H9 (cell line): ENCODE measurements at regions not wholly inside any gene's neighbourhood (a gene's known extent, or its start where the extent isn't known, plus 50 kb on each side); places are given as distances from the start of the nearest gene placed in this dataset.

Experiments
- DNase-seq: peaks from one replicate; pipeline ENCODE4 v3.0.0-alpha.2; 2017
- H2AFZ ChIP-seq: one replicate; pipeline ENCODE4 v1.6.1; 2013; ENCODE audit warnings: mild to moderate bottlenecking, low read length, control low read depth, moderate library complexity
- H2AK5ac ChIP-seq: 2 replicates; pipeline ENCODE4 v1.6.1; 2013; ENCODE audit warnings: low read length, control low read depth, mixed read lengths; ENCODE audit not compliant: insufficient read length
- H2BK120ac ChIP-seq: one replicate; pipeline ENCODE4 v1.6.1; 2013; ENCODE audit warnings: low read depth, mild to moderate bottlenecking, low read length, control low read depth, inconsistent platforms; ENCODE audit not compliant: poor library complexity, severe bottlenecking
- H2BK12ac ChIP-seq: 2 replicates; pipeline ENCODE4 v1.6.1; 2013; ENCODE audit warnings: low read length, control low read depth, mixed read lengths, low read depth; ENCODE audit not compliant: insufficient read length
- H2BK15ac ChIP-seq: 2 replicates; pipeline ENCODE4 v1.6.1; 2013; ENCODE audit warnings: low read depth, low read length, control low read depth
- H2BK20ac ChIP-seq: one replicate; pipeline ENCODE4 v1.6.1; 2013; ENCODE audit warnings: low read depth, mild to moderate bottlenecking, low read length, control low read depth, inconsistent platforms; ENCODE audit not compliant: poor library complexity, severe bottlenecking
- H2BK5ac ChIP-seq: 2 replicates; pipeline ENCODE4 v1.6.1; 2013; ENCODE audit warnings: low read length, control low read depth, mixed read lengths; ENCODE audit not compliant: insufficient read length
- H3K14ac ChIP-seq: 2 replicates; pipeline ENCODE4 v1.6.1; 2013; ENCODE audit warnings: low read length, control low read depth; ENCODE audit not compliant: insufficient read depth
- H3K18ac ChIP-seq: 2 replicates; pipeline ENCODE4 v1.6.1; 2013; ENCODE audit warnings: low read depth, mild to moderate bottlenecking, mixed read lengths, low read length, control low read depth; ENCODE audit not compliant: insufficient read length
- H3K23ac ChIP-seq: 2 replicates; pipeline ENCODE4 v1.6.1; 2013; ENCODE audit warnings: low read length, control low read depth, mixed read lengths, low read depth; ENCODE audit not compliant: insufficient read length
- H3K23me2 ChIP-seq: 2 replicates; pipeline ENCODE4 v1.6.1; 2013; ENCODE audit warnings: low read depth, mild to moderate bottlenecking, mixed read lengths, low read length, control low read depth; ENCODE audit not compliant: insufficient read length, poor library complexity, severe bottlenecking
- H3K27ac ChIP-seq: 2 replicates; pipeline ENCODE4 v1.5.1; 2013; ENCODE audit warnings: low read length, control low read depth, mixed read lengths, low read depth; ENCODE audit not compliant: insufficient read length
- H3K27me3 ChIP-seq: 2 replicates; pipeline ENCODE4 v1.6.1; 2013; ENCODE audit warnings: low read length, control low read depth, inconsistent platforms; ENCODE audit not compliant: insufficient read depth
- H3K4ac ChIP-seq: 2 replicates; pipeline ENCODE4 v1.6.1; 2013; ENCODE audit warnings: low read depth, mild to moderate bottlenecking, control low read depth, inconsistent platforms, low read length, moderate library complexity
- H3K4me1 ChIP-seq: 2 replicates; pipeline ENCODE4 v1.6.1; 2013; ENCODE audit warnings: low read length, control low read depth, inconsistent platforms; ENCODE audit not compliant: insufficient read depth
- H3K4me2 ChIP-seq: 2 replicates; pipeline ENCODE4 v1.6.1; 2013; ENCODE audit warnings: low read length, control low read depth, mixed read lengths; ENCODE audit not compliant: insufficient read length, insufficient read depth
- H3K56ac ChIP-seq: 2 replicates; pipeline ENCODE4 v1.6.1; 2013; ENCODE audit warnings: low read depth, mild to moderate bottlenecking, mixed read lengths, low read length, control low read depth; ENCODE audit not compliant: insufficient read length
- H3K79me1 ChIP-seq: 2 replicates; pipeline ENCODE4 v1.6.1; 2013; ENCODE audit warnings: low read depth, mild to moderate bottlenecking, moderate library complexity, low read length, control low read depth, inconsistent platforms; ENCODE audit not compliant: insufficient read depth, poor library complexity, severe bottlenecking
- H3K79me2 ChIP-seq: 2 replicates; pipeline ENCODE4 v1.6.1; 2013; ENCODE audit warnings: low read length, control low read depth, inconsistent platforms; ENCODE audit not compliant: insufficient read depth
- H3K9ac ChIP-seq: 2 replicates; pipeline ENCODE4 v1.6.1; 2013; ENCODE audit warnings: low read length, control low read depth, mixed read lengths; ENCODE audit not compliant: insufficient read length; ENCODE audit errors: extremely low read depth
- H3K9me3 ChIP-seq: one replicate; pipeline ENCODE4 v1.6.1; 2013; ENCODE audit warnings: low read depth, low read length, inconsistent platforms; ENCODE audit not compliant: control insufficient read depth
- H3T11ph ChIP-seq: one replicate; pipeline ENCODE4 v1.6.1; 2013; ENCODE audit warnings: mild to moderate bottlenecking, low read length, control low read depth, inconsistent platforms
- H4K20me1 ChIP-seq: one replicate; pipeline ENCODE4 v1.6.1; 2013; ENCODE audit not compliant: control insufficient read depth, insufficient read length, insufficient read depth
- H4K5ac ChIP-seq: 2 replicates; pipeline ENCODE4 v1.6.1; 2013; ENCODE audit warnings: low read depth, mild to moderate bottlenecking, mixed read lengths, low read length, control low read depth; ENCODE audit not compliant: insufficient read length
- H4K8ac ChIP-seq: replicated peaks from 2 replicates; pipeline ENCODE4 v1.6.1; 2013; ENCODE audit warnings: low read length, control low read depth, mixed read lengths, low read depth; ENCODE audit not compliant: insufficient read length
- H4K91ac ChIP-seq: 2 replicates; pipeline ENCODE4 v1.6.1; 2013; ENCODE audit warnings: low read depth, mild to moderate bottlenecking, moderate library complexity, mixed read lengths, low read length, control low read depth; ENCODE audit not compliant: insufficient read length
- H3K27ac Mint-ChIP-seq, 3 experiments: 2 replicates in 2 of 3; 3 replicates in 1 of 3; pipeline ENCODE4 v1.8.0; 2020 to 2021; ENCODE audit warnings: mixed read lengths in 3 of 3, mild to moderate bottlenecking in 1 of 3, moderate library complexity in 1 of 3
- H3K27me3 Mint-ChIP-seq: 2 replicates; pipeline ENCODE4 v1.8.0; 2021; ENCODE audit warnings: low read depth, mild to moderate bottlenecking, moderate library complexity, mixed read lengths
- H3K36me3 Mint-ChIP-seq, 3 experiments: 2 replicates in 2 of 3; 3 replicates in 1 of 3; pipeline ENCODE4 v1.8.0; 2020 to 2021; ENCODE audit warnings: low read depth in 3 of 3, mixed read lengths in 3 of 3; ENCODE audit not compliant: insufficient read depth in 1 of 3
- H3K4me1 Mint-ChIP-seq, 2 experiments: 2 replicates each; pipeline ENCODE4 v1.8.0; 2020; ENCODE audit warnings: mixed read lengths in 2 of 2
- H3K4me3 Mint-ChIP-seq, 2 experiments: 2 replicates in 1 of 2; 3 replicates in 1 of 2; pipeline ENCODE4 v1.8.0; 2020 to 2021; ENCODE audit warnings: mild to moderate bottlenecking in 2 of 2, mixed read lengths in 2 of 2, moderate library complexity in 1 of 2
- H3K9me3 Mint-ChIP-seq, 2 experiments: 2 replicates in 1 of 2; 3 replicates in 1 of 2; pipeline ENCODE4 v1.8.0; 2020; ENCODE audit warnings: mild to moderate bottlenecking in 2 of 2, mixed read lengths in 2 of 2, moderate library complexity in 1 of 2
- WGBS: extraction: QIAGEN DNeasy Blood & Tissue Kit; methylation state at CpG from one replicate; pipeline ENCODE4 v1.1.7; 2013; ENCODE audit warnings: missing lambda C conversion rate, low lambda C conversion rate, mixed read lengths; ENCODE audit not compliant: insufficient read length; ENCODE audit errors: extremely low coverage; 5-methylcytosine and 5-hydroxymethylcytosine counted together
- TF ChIP-seq, protein P1 (sequence below): fragments of 200-600 bp; sonication (generic); conservative IDR thresholded peaks from 3 replicates; pipeline ENCODE4 v1.8.0; 2021; ENCODE audit warnings: antibody characterized with exemption, mild to moderate bottlenecking

DNA sequence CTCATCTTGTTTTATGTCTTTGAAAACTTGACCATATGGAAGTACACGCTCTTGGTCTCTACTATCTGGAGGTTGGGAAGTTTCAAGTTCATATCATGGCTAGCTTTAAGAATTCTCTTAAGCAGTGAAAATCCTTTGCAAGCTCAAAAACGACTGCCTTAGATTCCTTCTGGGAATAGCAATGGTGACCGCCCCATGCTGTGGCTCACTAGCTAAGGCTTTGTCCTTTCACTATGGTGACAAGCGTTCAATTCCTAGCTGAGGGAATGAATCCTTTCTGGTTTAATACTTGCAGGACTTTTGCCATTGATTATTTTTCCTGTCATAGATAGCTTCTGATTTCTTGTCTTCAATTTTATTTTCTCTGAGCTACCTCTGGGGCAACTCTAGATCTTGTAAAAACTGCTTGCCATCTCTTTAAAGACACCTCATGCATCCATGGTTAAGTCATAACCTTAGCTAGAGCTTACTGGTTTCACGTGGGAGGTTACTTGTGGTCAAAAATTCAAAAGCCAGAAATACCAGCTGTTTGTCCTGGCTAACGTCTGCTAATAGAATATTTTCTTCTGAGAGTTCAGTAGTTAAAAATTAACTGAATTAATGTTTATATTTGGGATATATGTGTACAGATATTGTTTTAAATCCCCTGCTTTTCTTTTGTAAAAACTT, 673.4 kb upstream of the CBLB start:
- Histone ChIP-seq H3K4me2 (no peak overlapping the region), H2BK5ac (no peak overlapping the region), H2BK15ac (no peak overlapping the region), H2BK12ac (no peak overlapping the region), H3K23me2 (no peaks in the 10 kb centered on the region), H3K9ac (no peak overlapping the region), H3K79me1 (no peaks in the 10 kb centered on the region), H4K8ac (no peak overlapping the region), H3K9me3 (peaks cover 9% of the 10 kb centered on the region), H2BK20ac (no peak overlapping the region), H3K14ac (no peak overlapping the region), H2AK5ac (no peak overlapping the region), H3K27ac (no peak overlapping the region), H3K4me1 (no peaks in the 10 kb centered on the region), H2AFZ (no peak overlapping the region), H4K5ac (no peak overlapping the region), H4K91ac (no peak overlapping the region), H3K4ac (no peak overlapping the region), H3K27me3 (no peaks in the 10 kb centered on the region), H3K23ac (no peak overlapping the region), H3K18ac (no peak overlapping the region), H2BK120ac (no peak overlapping the region), H3T11ph (no peak overlapping the region), H4K20me1 (no peaks in the 10 kb centered on the region), H3K79me2 (no peaks in the 10 kb centered on the region), H3K56ac (no peak overlapping the region)
- Mint-ChIP-seq H3K9me3 (peaks cover 22 to 36% of the 10 kb centered on the region in 2 experiments; a peak in 4 of 5 replicates), H3K27ac (no peak overlapping the region), H3K36me3 (peaks cover 12 to 35% (median 12%) of the 10 kb centered on the region in 3 experiments), H3K27me3 (no peaks in the 10 kb centered on the region), H3K4me1 (peaks cover 14% of the 10 kb centered on the region in 2 experiments), H3K4me3 (no peak overlapping the region)
- DNase-seq, result no peak
- WGBS, result no CpG with 5 or more reads among the region's 6 CpGs
- TF ChIP-seq, protein P1, sequence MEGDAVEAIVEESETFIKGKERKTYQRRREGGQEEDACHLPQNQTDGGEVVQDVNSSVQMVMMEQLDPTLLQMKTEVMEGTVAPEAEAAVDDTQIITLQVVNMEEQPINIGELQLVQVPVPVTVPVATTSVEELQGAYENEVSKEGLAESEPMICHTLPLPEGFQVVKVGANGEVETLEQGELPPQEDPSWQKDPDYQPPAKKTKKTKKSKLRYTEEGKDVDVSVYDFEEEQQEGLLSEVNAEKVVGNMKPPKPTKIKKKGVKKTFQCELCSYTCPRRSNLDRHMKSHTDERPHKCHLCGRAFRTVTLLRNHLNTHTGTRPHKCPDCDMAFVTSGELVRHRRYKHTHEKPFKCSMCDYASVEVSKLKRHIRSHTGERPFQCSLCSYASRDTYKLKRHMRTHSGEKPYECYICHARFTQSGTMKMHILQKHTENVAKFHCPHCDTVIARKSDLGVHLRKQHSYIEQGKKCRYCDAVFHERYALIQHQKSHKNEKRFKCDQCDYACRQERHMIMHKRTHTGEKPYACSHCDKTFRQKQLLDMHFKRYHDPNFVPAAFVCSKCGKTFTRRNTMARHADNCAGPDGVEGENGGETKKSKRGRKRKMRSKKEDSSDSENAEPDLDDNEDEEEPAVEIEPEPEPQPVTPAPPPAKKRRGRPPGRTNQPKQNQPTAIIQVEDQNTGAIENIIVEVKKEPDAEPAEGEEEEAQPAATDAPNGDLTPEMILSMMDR, result no peak
